OCI-LY1 (cell line): ENCODE measurements at regions not wholly inside any gene's neighbourhood (a gene's known extent, or its start where the extent isn't known, plus 50 kb on each side); places are given as distances from the start of the nearest gene placed in this dataset.

Experiments
- H2AFZ ChIP-seq: fragments of 200-600 bp; sonication (generic), shearing (Covaris generic); 2 replicates; pipeline ENCODE4 v1.6.0; 2014; ENCODE audit warnings: antibody characterized with exemption, mild to moderate bottlenecking, low read length
- H3F3A ChIP-seq: fragments of 200-600 bp; sonication (generic), shearing (Covaris generic); 2 replicates; pipeline ENCODE4 v1.6.0; 2014; ENCODE audit warnings: mild to moderate bottlenecking, antibody characterized with exemption, low read length, moderate library complexity; ENCODE audit not compliant: insufficient read depth
- H3K27ac ChIP-seq: fragments of 200-600 bp; sonication (generic); 2 replicates; pipeline ENCODE4 v1.5.1; 2014; ENCODE audit warnings: low read length, mixed run types, mild to moderate bottlenecking, low read depth; ENCODE audit not compliant: poor library complexity, severe bottlenecking
- H3K27me3 ChIP-seq: fragments of 200-600 bp; sonication (generic); 2 replicates; pipeline ENCODE4 v1.6.0; 2014; ENCODE audit warnings: antibody characterized with exemption, mild to moderate bottlenecking, low read length, moderate library complexity; ENCODE audit not compliant: insufficient read depth
- H3K36me3 ChIP-seq: fragments of 200-600 bp; sonication (generic); 2 replicates; pipeline ENCODE4 v1.6.1; 2014; ENCODE audit warnings: mild to moderate bottlenecking, antibody characterized with exemption, low read length, moderate library complexity, mixed read lengths; ENCODE audit not compliant: insufficient read depth
- H3K4me1 ChIP-seq: fragments of 200-600 bp; sonication (generic); 2 replicates; pipeline ENCODE4 v1.5.1; 2014; ENCODE audit warnings: mild to moderate bottlenecking, low read length, moderate library complexity; ENCODE audit not compliant: insufficient read depth, severe bottlenecking
- H3K4me2 ChIP-seq: fragments of 200-600 bp; sonication (generic), shearing (Covaris generic); 2 replicates; pipeline ENCODE4 v1.6.1; 2014; ENCODE audit warnings: low read length
- H3K4me3 ChIP-seq: fragments of 200-600 bp; sonication (generic); 2 replicates; pipeline ENCODE4 v1.5.1; 2014; ENCODE audit warnings: low read length, low read depth, mild to moderate bottlenecking, mixed read lengths; ENCODE audit not compliant: poor library complexity, severe bottlenecking
- H3K79me2 ChIP-seq: fragments of 200-600 bp; shearing (Covaris generic); 2 replicates; pipeline ENCODE4 v1.6.1; 2016; ENCODE audit warnings: mixed run types, low read length, mixed read lengths; ENCODE audit not compliant: insufficient read depth
- H3K9ac ChIP-seq: fragments of 200-600 bp; sonication (generic), shearing (Covaris generic); 2 replicates; pipeline ENCODE4 v1.6.1; 2014; ENCODE audit warnings: mild to moderate bottlenecking, low read length, mixed read lengths
- H3K9me2 ChIP-seq: fragments of 200-600 bp; sonication (generic), shearing (Covaris generic); 2 replicates; pipeline ENCODE4 v1.6.1; 2014; ENCODE audit warnings: low read depth, mild to moderate bottlenecking, low read length, mixed read lengths
- H3K9me3 ChIP-seq: fragments of 200-600 bp; shearing (Covaris generic); 2 replicates; pipeline ENCODE4 v1.6.1; 2014; ENCODE audit warnings: low read length, mixed read lengths
- H4K20me1 ChIP-seq: fragments of 200-600 bp; sonication (generic), shearing (Covaris generic); 2 replicates; pipeline ENCODE4 v1.6.0; 2016; ENCODE audit warnings: mild to moderate bottlenecking, low read length; ENCODE audit not compliant: insufficient read depth
- EZH2 ChIP-seq: fragments of 200-600 bp; sonication (generic), shearing (Covaris generic); IDR thresholded peaks from 2 replicates; pipeline ENCODE4 v1.8.0; 2017; ENCODE audit warnings: borderline replicate concordance, mixed run types, mild to moderate bottlenecking, antibody characterized with exemption, low read length, moderate library complexity, mixed read lengths
- TF ChIP-seq, protein P1 (sequence below): fragments of 200-600 bp; sonication (generic), shearing (Covaris generic); IDR thresholded peaks from 2 replicates; pipeline ENCODE4 v1.5.1; 2017; ENCODE audit warnings: mild to moderate bottlenecking, antibody characterized with exemption, low read length, moderate library complexity, mixed read lengths

DNA sequence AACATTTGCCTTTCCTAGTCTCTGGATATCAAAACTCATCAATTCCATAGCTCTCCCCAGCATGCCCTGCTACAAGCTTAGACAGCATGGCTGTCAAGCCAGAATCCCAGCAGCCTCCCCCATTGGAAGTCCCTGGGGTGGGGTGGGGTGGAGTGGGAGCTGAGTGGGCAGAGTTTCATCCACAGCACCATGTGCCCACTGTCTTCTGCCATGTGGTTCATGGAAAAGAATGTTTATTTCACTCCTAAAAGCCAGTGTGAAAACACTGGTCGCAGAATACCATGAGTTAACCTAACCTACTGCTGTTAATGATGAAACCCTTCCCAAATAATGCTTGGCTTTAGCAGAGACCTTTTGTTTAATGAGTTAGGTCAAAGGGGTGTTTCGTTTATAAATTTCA lies 80.2 kb upstream of the KIRREL3 start:
- no peaks in the 10 kb centered on the region for H3K27me3 ChIP-seq
- TF ChIP-seq EZH2: no peak
- TF ChIP-seq, protein P1, sequence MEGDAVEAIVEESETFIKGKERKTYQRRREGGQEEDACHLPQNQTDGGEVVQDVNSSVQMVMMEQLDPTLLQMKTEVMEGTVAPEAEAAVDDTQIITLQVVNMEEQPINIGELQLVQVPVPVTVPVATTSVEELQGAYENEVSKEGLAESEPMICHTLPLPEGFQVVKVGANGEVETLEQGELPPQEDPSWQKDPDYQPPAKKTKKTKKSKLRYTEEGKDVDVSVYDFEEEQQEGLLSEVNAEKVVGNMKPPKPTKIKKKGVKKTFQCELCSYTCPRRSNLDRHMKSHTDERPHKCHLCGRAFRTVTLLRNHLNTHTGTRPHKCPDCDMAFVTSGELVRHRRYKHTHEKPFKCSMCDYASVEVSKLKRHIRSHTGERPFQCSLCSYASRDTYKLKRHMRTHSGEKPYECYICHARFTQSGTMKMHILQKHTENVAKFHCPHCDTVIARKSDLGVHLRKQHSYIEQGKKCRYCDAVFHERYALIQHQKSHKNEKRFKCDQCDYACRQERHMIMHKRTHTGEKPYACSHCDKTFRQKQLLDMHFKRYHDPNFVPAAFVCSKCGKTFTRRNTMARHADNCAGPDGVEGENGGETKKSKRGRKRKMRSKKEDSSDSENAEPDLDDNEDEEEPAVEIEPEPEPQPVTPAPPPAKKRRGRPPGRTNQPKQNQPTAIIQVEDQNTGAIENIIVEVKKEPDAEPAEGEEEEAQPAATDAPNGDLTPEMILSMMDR: no peak
- no peak overlapping the region for H3K4me3 ChIP-seq
- no peaks in the 10 kb centered on the region for H3K79me2 ChIP-seq
- H3K27ac ChIP-seq: no peak overlapping the region
- H3K36me3 ChIP-seq: no peaks in the 10 kb centered on the region
- no peaks in the 10 kb centered on the region for H3F3A ChIP-seq
- no peak overlapping the region for H2AFZ ChIP-seq
- H4K20me1 ChIP-seq: no peaks in the 10 kb centered on the region
- no peak overlapping the region for H3K4me2 ChIP-seq
- H3K9ac ChIP-seq: no peak overlapping the region
- no peaks in the 10 kb centered on the region for H3K4me1 ChIP-seq
- H3K9me2 ChIP-seq: no peaks in the 10 kb centered on the region
- no peaks in the 10 kb centered on the region for H3K9me3 ChIP-seq

- Histone ChIP-seq H3K4me3 (no peak overlapping the region), H3K9me3 (no peaks in the 10 kb centered on the region), H3K27ac (no peak overlapping the region), H4K20me1 (no peaks in the 10 kb centered on the region), H3K4me2 (no peak overlapping the region), H3K27me3 (no peaks in the 10 kb centered on the region), H3K9ac (no peak overlapping the region), H3K79me2 (no peaks in the 10 kb centered on the region), H3K4me1 (peaks cover 7% of the 10 kb centered on the region), H3F3A (no peaks in the 10 kb centered on the region), H3K36me3 (no peaks in the 10 kb centered on the region), H3K9me2 (no peaks in the 10 kb centered on the region), H2AFZ (no peak overlapping the region)
- TF ChIP-seq, protein P1: no peak
- TF ChIP-seq EZH2: no peak
These were observed 75.2 kb upstream of the KIRREL3 start for GRCh38 chr11:127075758-127076157.

GRCh38 chr11:127074151-127074761 lies 73.7 kb upstream of the KIRREL3 start:
- H3F3A ChIP-seq: no peaks in the 10 kb centered on the region
- no peaks in the 10 kb centered on the region for H4K20me1 ChIP-seq
- H3K4me2 ChIP-seq: 0 out of 2 replicates have a peak overlapping the region, but pooled peaks have one; percentile 19
- H3K9me3 ChIP-seq: no peaks in the 10 kb centered on the region
- no peaks in the 10 kb centered on the region for H3K36me3 ChIP-seq
- peaks cover 7% of the 10 kb centered on the region for H3K4me1 ChIP-seq
- no peak overlapping the region for H3K9ac ChIP-seq
- H3K4me3 ChIP-seq: no peak overlapping the region
- H3K27ac ChIP-seq: no peak overlapping the region
- no peak for TF ChIP-seq EZH2
- TF ChIP-seq, protein P1: peak; percentile 36; the same call in 1 of the 2 replicates
- H3K9me2 ChIP-seq: no peaks in the 10 kb centered on the region
- H3K79me2 ChIP-seq: no peaks in the 10 kb centered on the region
- H3K27me3 ChIP-seq: no peaks in the 10 kb centered on the region
- H2AFZ ChIP-seq: no peak overlapping the region
